Activated CD4-positive, alpha-beta T cell treated with anti-CD3 and anti-CD28 coated beads for 48 hours (primary cell): ENCODE measurements at regions not wholly inside any gene's neighbourhood (a gene's known extent, or its start where the extent isn't known, plus 50 kb on each side); places are given as distances from the start of the nearest gene placed in this dataset.
"Not testable (repeated sequence)": the region's sequence is repeated elsewhere in the genome, so short reads cannot be mapped to it uniquely, and the experiment has no call there.

Source experiments
- DNase-seq: peaks from one replicate; pipeline ENCODE4 v3.0.0-alpha.2; 2020

- DNase-seq = no peak
Observed at GRCh38 chr21:27380303-27380702, 413.4 kb upstream of the ADAMTS5 start.

- DNase-seq = no peak
Observed at GRCh38 chr21:27379354-27379753, 412.5 kb upstream of the ADAMTS5 start.

GRCh38 chr21:27372381-27372780 is 405.5 kb upstream of the ADAMTS5 start:
- DNase-seq = no peak

GRCh38 chr21:27371975-27372331 is 405.1 kb upstream of the ADAMTS5 start:
- DNase-seq = no peak

GRCh38 chr21:27371115-27371974 is 404.5 kb upstream of the ADAMTS5 start:
- no peak for DNase-seq

GRCh38 chr21:27369978-27370571 is 403.2 kb upstream of the ADAMTS5 start:
- DNase-seq = no peak

- no peak for DNase-seq
Observed at GRCh38 chr21:27369234-27369633, 402.3 kb upstream of the ADAMTS5 start.

- no peak for DNase-seq
Observed at GRCh38 chr21:27366646-27367235, 399.9 kb upstream of the ADAMTS5 start.

GRCh38 chr21:27366036-27366435 is 399.1 kb upstream of the ADAMTS5 start:
- DNase-seq = no peak

- no peak for DNase-seq
Observed at GRCh38 chr21:27365394-27365793, 398.5 kb upstream of the ADAMTS5 start.

GRCh38 chr21:27363719-27364477 is 397.0 kb upstream of the ADAMTS5 start:
- DNase-seq = no peak

- no peak for DNase-seq
Observed at GRCh38 chr21:27362249-27362648, 395.4 kb upstream of the ADAMTS5 start.

GRCh38 chr21:27359141-27359540 is 392.3 kb upstream of the ADAMTS5 start:
- no peak for DNase-seq

- DNase-seq = no peak
Observed at GRCh38 chr21:27352885-27353284, 386.0 kb upstream of the ADAMTS5 start.

GRCh38 chr21:27346041-27346448 is 379.2 kb upstream of the ADAMTS5 start:
- DNase-seq = no peak

GRCh38 chr21:27339902-27340301 is 373.0 kb upstream of the ADAMTS5 start:
- no peak for DNase-seq

- not testable (repeated sequence) for DNase-seq
Observed at GRCh38 chr21:27338007-27338406, 371.1 kb upstream of the ADAMTS5 start.

GRCh38 chr21:27333096-27333495 is 366.2 kb upstream of the ADAMTS5 start:
- DNase-seq = no peak

- DNase-seq = no peak
Observed at GRCh38 chr21:27329255-27329851, 362.5 kb upstream of the ADAMTS5 start.

GRCh38 chr21:27326301-27326700 is 359.4 kb upstream of the ADAMTS5 start:
- DNase-seq = no peak

- DNase-seq = no peak
Observed at GRCh38 chr21:27323331-27323730, 356.4 kb upstream of the ADAMTS5 start.

GRCh38 chr21:27321791-27322190 is 354.9 kb upstream of the ADAMTS5 start:
- no peak for DNase-seq

GRCh38 chr21:27320868-27321267 is 354.0 kb upstream of the ADAMTS5 start:
- DNase-seq = no peak
